ACC112 (cell line): ENCODE measurements at regions not wholly inside any gene's neighbourhood (a gene's known extent, or its start where the extent isn't known, plus 50 kb on each side); places are given as distances from the start of the nearest gene placed in this dataset.

Source experiments
- H2AFZ ChIP-seq: fragments of 200-600 bp; sonication (generic); one replicate; pipeline ENCODE4 v1.6.0; 2017; ENCODE audit warnings: antibody characterized with exemption, low read length; ENCODE audit not compliant: unreplicated experiment
- H3K27ac ChIP-seq: fragments of 200-600 bp; sonication (generic); 2 replicates; pipeline ENCODE4 v1.5.1; 2014; ENCODE audit warnings: low read depth, mild to moderate bottlenecking, antibody characterized with exemption, low read length, moderate library complexity
- H3K27me3 ChIP-seq: fragments of 200-600 bp; sonication (generic); 2 replicates; pipeline ENCODE4 v1.6.1; 2014; ENCODE audit warnings: mild to moderate bottlenecking, antibody characterized with exemption, low read length, moderate library complexity, mixed read lengths; ENCODE audit not compliant: insufficient read depth
- H3K36me3 ChIP-seq: fragments of 200-600 bp; sonication (generic); 2 replicates; pipeline ENCODE4 v1.6.1; 2016; ENCODE audit warnings: mild to moderate bottlenecking, antibody characterized with exemption, low read length, moderate library complexity, mixed read lengths; ENCODE audit not compliant: insufficient read depth
- H3K4me1 ChIP-seq: fragments of 200-600 bp; sonication (generic); one replicate; pipeline ENCODE4 v1.6.1; 2016; ENCODE audit warnings: low read length, mixed read lengths; ENCODE audit not compliant: insufficient read depth, unreplicated experiment, control insufficient read depth
- H3K4me3 ChIP-seq: fragments of 200-600 bp; sonication (generic); 2 replicates; pipeline ENCODE4 v1.5.1; 2014; ENCODE audit warnings: mild to moderate bottlenecking, low read depth, low read length
- H3K79me2 ChIP-seq: fragments of 200-600 bp; sonication (generic); one replicate; pipeline ENCODE4 v1.6.0; 2016; ENCODE audit warnings: low read length; ENCODE audit not compliant: control insufficient read depth, unreplicated experiment, insufficient read depth

DNA sequence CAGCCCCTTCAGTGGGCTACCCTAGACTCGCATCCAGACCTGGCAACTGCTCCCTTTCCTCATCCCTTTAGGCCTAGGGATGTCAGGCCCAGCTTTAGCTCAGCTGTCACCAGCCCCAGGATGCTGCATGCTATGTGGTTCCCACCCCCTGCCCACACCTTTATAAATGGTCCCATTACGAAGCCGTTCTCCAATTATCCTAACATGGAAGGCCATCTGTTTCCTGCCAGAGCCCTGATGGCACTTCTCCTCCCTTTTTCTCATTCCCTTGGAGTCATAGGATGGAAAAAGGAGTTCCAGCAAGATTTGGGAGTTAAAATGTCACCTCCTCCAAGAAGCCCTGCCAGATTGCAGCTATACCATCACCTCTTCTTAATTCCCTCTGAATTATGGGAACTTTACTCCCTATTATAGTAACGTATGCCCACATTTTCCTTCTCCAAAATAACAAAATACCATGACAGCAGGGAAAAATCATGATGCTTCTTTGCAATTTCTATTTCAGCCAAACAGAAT is 205.0 kb upstream of the GRIK3 start:
- Histone ChIP-seq H3K4me1 (no peaks in the 10 kb centered on the region), H3K27ac (no peak overlapping the region), H2AFZ (no peak overlapping the region), H3K4me3 (no peak overlapping the region), H3K27me3 (no peaks in the 10 kb centered on the region), H3K79me2 (no peaks in the 10 kb centered on the region), H3K36me3 (no peaks in the 10 kb centered on the region)

DNA sequence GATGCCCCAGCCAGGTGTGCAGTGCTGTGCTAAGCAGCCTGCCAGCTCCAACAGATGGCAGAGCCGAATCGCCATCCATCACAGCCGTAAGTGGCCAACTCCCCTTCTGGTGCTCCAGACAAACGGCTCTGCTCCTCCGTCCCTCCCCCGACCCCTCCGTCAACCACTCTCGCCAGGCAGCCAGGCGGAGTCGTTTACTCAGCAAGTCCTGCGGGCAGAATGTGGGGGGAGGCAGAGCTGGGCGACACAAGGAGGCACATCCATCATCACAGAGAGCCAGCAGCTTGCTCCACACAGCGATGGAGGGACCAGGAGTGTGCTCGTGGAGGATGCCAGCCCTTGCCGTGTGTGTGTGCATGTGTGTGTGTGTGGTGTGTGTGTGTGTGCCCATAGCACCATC is 206.6 kb upstream of the GRIK3 start:
- Histone ChIP-seq H3K27me3 (no peaks in the 10 kb centered on the region), H3K4me1 (no peaks in the 10 kb centered on the region), H3K27ac (no peak overlapping the region), H2AFZ (no peak overlapping the region), H3K36me3 (no peaks in the 10 kb centered on the region), H3K4me3 (no peak overlapping the region), H3K79me2 (no peaks in the 10 kb centered on the region)

DNA sequence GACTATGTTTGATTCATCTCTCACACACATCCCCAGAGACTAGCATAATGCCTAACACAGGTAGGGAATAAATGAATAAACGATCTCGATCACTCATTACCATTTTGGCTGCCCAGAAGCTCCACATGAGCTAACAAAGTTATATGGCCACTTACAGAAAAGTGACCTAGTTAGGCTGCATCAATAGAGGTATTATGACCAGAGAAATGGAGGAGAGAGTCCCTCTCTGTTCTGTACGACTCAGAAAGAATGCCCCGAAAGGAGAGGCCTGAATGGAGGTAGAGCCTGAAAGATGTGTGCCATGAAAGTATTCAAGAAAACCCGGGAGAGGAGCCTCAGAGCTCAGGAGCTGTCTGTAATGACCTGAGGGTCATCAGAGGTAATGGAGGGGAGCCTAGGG is 208.2 kb upstream of the GRIK3 start:
- Histone ChIP-seq H3K27me3 (no peaks in the 10 kb centered on the region), H2AFZ (no peak overlapping the region), H3K4me3 (no peak overlapping the region), H3K79me2 (no peaks in the 10 kb centered on the region), H3K27ac (no peak overlapping the region), H3K4me1 (no peaks in the 10 kb centered on the region), H3K36me3 (no peaks in the 10 kb centered on the region)

DNA sequence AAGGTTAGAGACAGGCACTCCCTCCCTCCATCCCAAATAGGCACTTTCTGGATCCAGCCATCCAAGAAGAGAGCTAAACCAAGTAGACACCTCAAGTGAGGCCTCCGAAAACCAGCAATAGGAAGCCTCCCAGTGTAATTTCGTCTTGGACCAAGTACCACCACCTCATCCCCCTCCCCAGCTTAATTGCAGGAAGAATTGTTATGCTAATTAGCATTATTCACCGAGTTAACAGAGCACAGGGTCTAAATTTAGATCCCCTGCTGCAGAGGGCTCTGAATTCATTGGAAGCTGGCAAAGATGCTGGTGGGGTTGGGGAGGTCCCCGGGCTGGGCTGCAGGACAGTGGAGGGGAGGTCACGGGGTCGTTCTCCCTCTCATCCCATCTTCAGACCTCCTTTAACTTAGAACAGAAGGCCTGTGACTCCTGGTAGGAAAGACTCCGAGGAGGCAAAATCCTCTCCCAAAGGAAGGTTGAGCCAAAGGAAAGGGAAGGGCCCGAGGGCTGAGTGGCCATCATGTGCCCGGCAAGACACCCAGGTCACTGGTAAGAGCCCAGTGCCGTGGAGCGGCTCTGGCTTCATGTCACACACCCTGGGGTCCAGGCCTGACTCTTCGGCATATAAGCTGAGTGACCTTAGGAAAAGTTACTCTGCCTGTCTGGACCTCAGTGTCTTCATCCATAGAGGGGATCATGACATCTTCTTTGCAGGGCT is 209.2 kb upstream of the GRIK3 start:
- Histone ChIP-seq H3K4me3 (no peak overlapping the region), H3K79me2 (no peaks in the 10 kb centered on the region), H2AFZ (no peak overlapping the region), H3K27me3 (no peaks in the 10 kb centered on the region), H3K36me3 (no peaks in the 10 kb centered on the region), H3K27ac (no peak overlapping the region), H3K4me1 (no peaks in the 10 kb centered on the region)

DNA sequence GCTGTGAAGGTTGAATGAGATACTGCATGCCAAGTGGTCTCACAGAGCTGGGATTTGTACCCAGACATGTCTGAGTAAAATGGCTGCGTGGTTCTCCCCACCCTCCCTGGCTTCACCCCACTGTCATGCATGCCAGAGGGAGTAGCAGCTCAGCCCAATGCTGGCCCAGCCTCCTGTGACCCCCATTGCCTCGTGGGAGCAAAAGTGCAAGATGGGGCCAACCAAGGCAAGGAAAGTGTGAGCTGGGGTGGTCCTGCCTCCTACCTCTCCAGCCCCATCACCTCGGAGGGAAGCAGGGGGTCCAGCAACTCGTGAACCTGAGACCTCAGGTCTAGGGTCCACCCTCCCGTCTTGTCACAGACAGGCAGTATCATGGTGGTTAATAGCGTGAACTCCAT is 209.8 kb upstream of the GRIK3 start:
- Histone ChIP-seq H3K79me2 (no peaks in the 10 kb centered on the region), H3K27me3 (no peaks in the 10 kb centered on the region), H3K36me3 (no peaks in the 10 kb centered on the region), H2AFZ (no peak overlapping the region), H3K27ac (no peak overlapping the region), H3K4me3 (no peak overlapping the region), H3K4me1 (no peaks in the 10 kb centered on the region)

DNA sequence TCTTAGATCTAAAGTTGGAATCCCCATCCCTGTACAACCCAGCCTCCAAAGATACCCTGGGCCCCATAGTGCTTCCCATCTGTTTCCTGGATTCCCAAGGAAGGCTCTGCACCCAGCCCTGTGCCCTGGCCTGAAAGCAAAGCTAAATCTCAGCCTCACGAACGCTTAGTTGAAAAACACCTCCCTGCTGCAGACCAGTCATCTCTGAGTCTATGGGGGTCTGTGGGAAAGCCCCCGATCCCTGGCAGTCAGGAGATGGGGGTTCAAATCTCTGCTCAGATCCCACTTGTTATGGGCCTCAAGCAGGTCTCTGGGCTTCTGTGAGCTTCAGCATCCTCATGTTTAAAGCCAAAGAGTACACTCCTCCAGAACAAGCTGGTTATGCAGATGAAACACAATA is 210.5 kb upstream of the GRIK3 start:
- Histone ChIP-seq H3K27me3 (no peaks in the 10 kb centered on the region), H3K36me3 (no peaks in the 10 kb centered on the region), H3K27ac (no peak overlapping the region), H3K79me2 (no peaks in the 10 kb centered on the region), H2AFZ (no peak overlapping the region), H3K4me3 (no peak overlapping the region), H3K4me1 (no peaks in the 10 kb centered on the region)

DNA sequence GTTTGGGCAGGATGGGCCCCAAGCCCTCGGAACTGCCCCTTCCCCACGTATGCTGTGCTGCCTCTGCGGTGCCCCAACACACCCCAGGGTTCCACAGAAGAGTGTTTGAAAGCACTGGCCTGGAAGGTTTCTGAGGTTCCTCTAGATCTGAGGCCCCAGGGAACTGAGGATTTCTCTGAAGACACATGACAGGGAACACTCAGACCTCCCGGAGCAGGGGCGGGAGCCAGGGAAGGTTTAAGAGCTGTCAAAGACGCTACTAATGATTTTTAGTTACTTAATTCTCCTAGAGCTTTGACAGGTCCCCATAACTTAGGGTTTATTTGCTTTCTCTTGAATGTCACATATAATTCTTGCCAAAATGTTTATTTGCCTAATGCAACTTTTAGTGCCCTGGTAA is 212.3 kb upstream of the GRIK3 start:
- H3K27me3 ChIP-seq, result no peaks in the 10 kb centered on the region
- no peak overlapping the region for H3K27ac ChIP-seq
- H3K4me1 ChIP-seq, result no peaks in the 10 kb centered on the region
- H3K79me2 ChIP-seq, result no peaks in the 10 kb centered on the region
- no peak overlapping the region for H3K4me3 ChIP-seq
- no peak overlapping the region for H2AFZ ChIP-seq
- no peaks in the 10 kb centered on the region for H3K36me3 ChIP-seq

DNA sequence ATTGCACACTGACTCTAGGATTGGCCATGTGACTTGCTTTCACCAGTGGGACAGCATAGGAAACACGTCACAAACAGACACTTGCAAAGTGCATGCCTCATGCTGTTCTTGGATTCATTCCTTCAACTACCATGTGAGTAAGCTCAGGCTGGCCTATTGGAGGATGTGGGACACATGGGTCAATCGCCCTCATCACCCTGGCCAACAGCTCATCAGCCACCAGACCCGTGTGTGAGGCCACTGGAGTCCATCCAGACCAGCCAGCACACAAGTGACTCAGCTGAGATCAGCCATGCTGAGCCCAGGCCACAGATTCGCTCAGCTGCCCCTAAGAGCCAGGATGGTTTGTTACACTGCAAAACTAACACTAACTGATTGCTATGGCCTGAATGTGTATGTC is 216.1 kb upstream of the GRIK3 start:
- Histone ChIP-seq H3K27me3 (no peaks in the 10 kb centered on the region), H2AFZ (no peak overlapping the region), H3K4me3 (no peak overlapping the region), H3K4me1 (no peaks in the 10 kb centered on the region), H3K79me2 (no peaks in the 10 kb centered on the region), H3K27ac (no peak overlapping the region), H3K36me3 (no peaks in the 10 kb centered on the region)

DNA sequence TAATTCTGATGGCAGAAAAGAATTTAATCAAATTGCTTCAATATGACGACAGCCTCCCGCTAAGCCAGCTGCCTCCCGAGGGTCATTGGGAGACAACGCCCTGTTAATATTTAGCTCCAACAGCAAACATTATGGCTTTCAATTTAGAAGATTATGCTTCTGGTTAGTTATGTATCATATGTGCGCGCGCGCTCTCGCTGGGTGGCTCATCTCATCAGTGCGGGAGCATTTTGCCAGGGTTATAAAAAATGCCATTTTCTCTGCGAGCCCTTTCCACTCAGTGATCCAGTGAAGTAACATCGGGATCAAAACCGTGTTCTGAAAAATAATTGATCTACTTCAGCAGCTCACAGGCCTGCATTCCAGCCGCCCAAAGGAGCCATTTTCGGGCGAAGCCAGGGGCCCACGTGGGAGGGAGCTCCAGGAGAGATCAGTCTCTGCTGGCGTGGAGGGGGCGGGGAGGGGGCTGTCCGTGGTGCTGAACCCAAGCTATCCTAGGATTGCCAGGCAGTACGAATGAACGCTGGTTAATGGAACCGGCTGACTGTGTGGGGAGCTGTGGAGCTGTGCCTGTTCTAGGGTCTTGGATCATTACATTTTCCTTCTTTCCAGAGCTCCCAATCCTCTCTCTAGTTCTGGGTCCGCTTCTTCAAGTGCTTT is 219.1 kb upstream of the ZC3H12A start:
- H3K27me3 ChIP-seq, result no peaks in the 10 kb centered on the region
- H3K36me3 ChIP-seq, result no peaks in the 10 kb centered on the region
- no peak overlapping the region for H3K4me3 ChIP-seq
- H3K27ac ChIP-seq, result no peak overlapping the region
- H2AFZ ChIP-seq, result no peak overlapping the region
- H3K4me1 ChIP-seq, result no peaks in the 10 kb centered on the region
- no peaks in the 10 kb centered on the region for H3K79me2 ChIP-seq

DNA sequence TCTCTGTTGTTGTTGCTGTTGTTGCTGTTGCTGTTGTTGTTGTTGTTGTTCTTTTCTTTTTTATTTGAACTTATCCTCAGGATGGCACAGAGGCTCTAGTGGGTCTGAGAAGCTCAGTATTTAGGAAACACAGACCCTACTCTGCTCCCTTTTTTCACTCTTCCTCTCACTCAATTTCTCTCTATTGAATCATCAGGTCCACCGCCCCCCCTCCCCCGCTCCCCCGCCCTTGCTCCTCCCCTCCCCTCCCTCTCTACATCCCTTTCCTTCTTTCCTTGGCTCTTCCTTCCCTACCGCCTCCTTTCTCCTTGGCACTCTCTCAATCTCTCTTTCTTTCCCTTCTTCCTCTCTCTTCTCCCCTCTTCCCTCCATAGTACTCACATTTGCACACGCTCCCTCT is 218.5 kb upstream of the ZC3H12A start:
- no peaks in the 10 kb centered on the region for H3K79me2 ChIP-seq
- H3K27ac ChIP-seq, result no peak overlapping the region
- no peaks in the 10 kb centered on the region for H3K4me1 ChIP-seq
- no peak overlapping the region for H3K4me3 ChIP-seq
- no peaks in the 10 kb centered on the region for H3K27me3 ChIP-seq
- no peak overlapping the region for H2AFZ ChIP-seq
- H3K36me3 ChIP-seq, result no peaks in the 10 kb centered on the region

DNA sequence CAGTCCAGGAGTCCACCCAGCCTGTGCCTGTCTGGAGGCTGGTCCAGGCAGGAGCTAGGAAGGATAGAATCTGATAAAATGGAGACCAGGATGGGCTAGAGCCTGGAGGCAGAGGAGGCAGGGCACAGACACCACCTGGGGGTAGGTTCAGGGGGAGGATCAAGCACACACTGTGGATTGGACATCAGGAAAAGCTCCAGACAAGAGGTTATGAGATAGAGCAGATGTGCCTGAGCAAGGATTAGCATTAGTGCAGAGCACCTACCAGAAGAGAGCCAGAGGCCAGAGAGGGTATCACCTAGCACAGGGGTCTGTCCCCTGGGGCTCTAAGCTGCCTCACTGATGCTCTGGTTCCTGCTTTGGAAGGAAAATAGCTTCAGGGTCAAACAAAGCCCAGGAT is 216.7 kb upstream of the ZC3H12A start:
- Histone ChIP-seq H3K27ac (no peak overlapping the region), H2AFZ (no peak overlapping the region), H3K4me1 (no peaks in the 10 kb centered on the region), H3K4me3 (no peak overlapping the region), H3K79me2 (no peaks in the 10 kb centered on the region), H3K36me3 (no peaks in the 10 kb centered on the region), H3K27me3 (no peaks in the 10 kb centered on the region)
